ENCODE measurements at regions not wholly inside any gene's neighbourhood (a gene's known extent, or its start where the extent isn't known, plus 50 kb on each side); places are given as distances from the start of the nearest gene placed in this dataset.

GRCh38 chr12:70033310-70033709 is 208.3 kb downstream of the MYRFL start:
- POLR2A ChIA-PET: no interaction called here
- TF ChIP-seq CTCF (IDR thresholded peaks at IDR 0.05; ENCODE audit: insufficient read depth, low read length, missing control alignments): no peak
- H3K4me3 ChIP-seq (ENCODE audit: low read depth, low read length): no peak overlapping the region
- CTCF ChIA-PET: no interaction called here
- DNase-seq (ENCODE audit: low read depth, low spot score): no peak

GRCh38 chr12:70040141-70040540 is 203.1 kb upstream of the CNOT2 start:
- no peak for TF ChIP-seq CTCF (IDR thresholded peaks at IDR 0.05; ENCODE audit: insufficient read depth, low read length, missing control alignments)
- ChIA-PET POLR2A (no interaction called here), CTCF (no interaction called here)

GRCh38 chr12:70042675-70043074 is 200.6 kb upstream of the CNOT2 start:
- ChIA-PET POLR2A (no interaction called here), CTCF (no interaction called here)
- TF ChIP-seq CTCF (IDR thresholded peaks at IDR 0.05; ENCODE audit: insufficient read depth, low read length, missing control alignments): no peak

More at GRCh38 chr12:70040141-70040540, 203.1 kb upstream of the CNOT2 start:
- no peak overlapping the region for H3K4me3 ChIP-seq (ENCODE audit: low read depth, low read length)
- DNase-seq (ENCODE audit: low read depth, low spot score): no peak

GRCh38 chr12:70043490-70044138 is 199.6 kb upstream of the CNOT2 start:
- ChIA-PET CTCF (interaction anchor here (1.4 kb wide), 1 partner anchor 164 kb away, joined by 3 read pairs; no protein-coding TSS in a partner anchor), POLR2A (no interaction called here)
- no peak for TF ChIP-seq CTCF (IDR thresholded peaks at IDR 0.05; ENCODE audit: insufficient read depth, low read length, missing control alignments)
- no peak overlapping the region for H3K4me3 ChIP-seq (ENCODE audit: low read depth, low read length)
- no peak for DNase-seq (ENCODE audit: low read depth, low spot score)

More at GRCh38 chr12:70042675-70043074, 200.6 kb upstream of the CNOT2 start:
- no peak for DNase-seq (ENCODE audit: low read depth, low spot score)
- H3K4me3 ChIP-seq (ENCODE audit: low read depth, low read length): no peak overlapping the region

GRCh38 chr12:70044167-70044566 is 199.1 kb upstream of the CNOT2 start:
- ChIA-PET CTCF (interaction anchor here (1.4 kb wide), 1 partner anchor 165 kb away, joined by 3 read pairs; no protein-coding TSS in a partner anchor), POLR2A (no interaction called here)
- no peak for DNase-seq (ENCODE audit: low read depth, low spot score)
- no peak overlapping the region for H3K4me3 ChIP-seq (ENCODE audit: low read depth, low read length)
- no peak for TF ChIP-seq CTCF (IDR thresholded peaks at IDR 0.05; ENCODE audit: insufficient read depth, low read length, missing control alignments)

GRCh38 chr12:70045036-70045435 is 198.2 kb upstream of the CNOT2 start:
- no peak for TF ChIP-seq CTCF (IDR thresholded peaks at IDR 0.05; ENCODE audit: insufficient read depth, low read length, missing control alignments)
- ChIA-PET POLR2A (no interaction called here), CTCF (interaction anchor here (0.8 kb wide), 1 partner anchor 145 kb away, joined by 4 read pairs; no protein-coding TSS in a partner anchor)
- H3K4me3 ChIP-seq (ENCODE audit: low read depth, low read length): no peak overlapping the region
- DNase-seq (ENCODE audit: low read depth, low spot score): no peak
